ENCODE measurements at regions not wholly inside any gene's neighbourhood (a gene's known extent, or its start where the extent isn't known, plus 50 kb on each side); places are given as distances from the start of the nearest gene placed in this dataset.
"Not testable (repeated sequence)": the region's sequence is repeated elsewhere in the genome, so short reads cannot be mapped to it uniquely, and the experiment has no call there.

DNA sequence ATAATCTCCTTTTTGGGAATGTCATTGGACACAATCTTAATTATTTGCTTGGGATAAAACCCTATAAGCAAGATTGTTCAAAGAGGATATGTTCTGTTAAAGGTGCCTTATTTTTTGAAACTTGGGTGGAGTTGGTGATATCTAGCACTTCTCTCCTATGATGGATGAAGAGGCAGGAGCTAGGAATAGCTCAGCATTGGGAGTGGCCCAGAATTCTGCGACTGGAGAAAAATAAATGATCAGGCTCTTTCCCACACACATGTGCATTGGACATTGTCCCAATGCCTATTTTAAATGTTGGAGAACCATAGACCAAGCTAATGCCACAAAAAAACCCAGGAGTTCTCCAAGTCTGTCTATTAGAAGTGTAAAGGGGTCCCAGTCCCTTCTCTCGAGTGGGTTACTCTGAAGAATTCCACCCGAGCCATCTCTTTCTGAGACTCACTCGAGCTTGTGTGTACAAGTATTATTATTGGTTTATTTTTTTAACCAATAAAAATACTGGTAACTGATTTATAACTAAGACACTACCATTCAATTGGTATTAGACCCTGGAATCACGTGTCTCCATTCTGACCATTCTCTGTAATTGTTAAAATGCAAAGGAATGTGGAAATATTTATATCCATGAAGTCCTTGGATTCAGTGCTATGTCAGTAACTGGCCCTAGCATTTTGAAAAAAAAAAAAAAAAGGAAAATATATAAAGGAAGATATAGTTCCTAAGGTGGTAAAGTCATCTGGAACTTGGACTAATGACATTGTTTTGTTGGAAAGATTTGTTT, 437.5 kb upstream of the TMEM132C start:
- Histone ChIP-seq H3K9me3 (no peaks in the 10 kb centered on the region), H3K4me1 (no peaks in the 10 kb centered on the region), H3K4me3 (no peak overlapping the region), H3K36me3 (no peaks in the 10 kb centered on the region), H3K27me3 (no peaks in the 10 kb centered on the region), H3K27ac (no peak overlapping the region)
- no peak for DNase-seq
- TF ChIP-seq, protein P1, sequence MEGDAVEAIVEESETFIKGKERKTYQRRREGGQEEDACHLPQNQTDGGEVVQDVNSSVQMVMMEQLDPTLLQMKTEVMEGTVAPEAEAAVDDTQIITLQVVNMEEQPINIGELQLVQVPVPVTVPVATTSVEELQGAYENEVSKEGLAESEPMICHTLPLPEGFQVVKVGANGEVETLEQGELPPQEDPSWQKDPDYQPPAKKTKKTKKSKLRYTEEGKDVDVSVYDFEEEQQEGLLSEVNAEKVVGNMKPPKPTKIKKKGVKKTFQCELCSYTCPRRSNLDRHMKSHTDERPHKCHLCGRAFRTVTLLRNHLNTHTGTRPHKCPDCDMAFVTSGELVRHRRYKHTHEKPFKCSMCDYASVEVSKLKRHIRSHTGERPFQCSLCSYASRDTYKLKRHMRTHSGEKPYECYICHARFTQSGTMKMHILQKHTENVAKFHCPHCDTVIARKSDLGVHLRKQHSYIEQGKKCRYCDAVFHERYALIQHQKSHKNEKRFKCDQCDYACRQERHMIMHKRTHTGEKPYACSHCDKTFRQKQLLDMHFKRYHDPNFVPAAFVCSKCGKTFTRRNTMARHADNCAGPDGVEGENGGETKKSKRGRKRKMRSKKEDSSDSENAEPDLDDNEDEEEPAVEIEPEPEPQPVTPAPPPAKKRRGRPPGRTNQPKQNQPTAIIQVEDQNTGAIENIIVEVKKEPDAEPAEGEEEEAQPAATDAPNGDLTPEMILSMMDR (IDR thresholded peaks at IDR 0.05): no peak
- no peak for TF ChIP-seq POLR2A (IDR thresholded peaks at IDR 0.05)

DNA sequence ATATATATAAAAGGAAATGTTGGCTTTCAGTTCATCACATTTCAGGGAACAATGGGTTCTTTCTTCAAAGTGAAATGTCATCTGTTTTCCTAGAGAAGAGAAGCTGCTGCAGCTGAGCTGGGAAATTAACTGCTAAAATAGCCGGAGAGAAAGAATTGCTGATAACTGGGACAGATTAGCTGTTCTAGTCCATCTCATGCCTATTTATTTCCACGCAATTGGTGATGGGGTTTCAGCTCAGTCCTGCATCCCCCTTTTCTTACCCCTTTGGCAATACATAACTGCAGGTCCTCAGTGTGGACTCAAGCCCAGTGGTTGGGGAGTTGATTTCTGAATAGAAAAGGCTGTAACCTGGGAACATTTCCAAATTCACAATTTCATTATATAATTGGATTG, 436.9 kb upstream of the TMEM132C start:
- no peaks in the 10 kb centered on the region for H3K9me3 ChIP-seq
- TF ChIP-seq, protein P1 (IDR thresholded peaks at IDR 0.05): no peak
- no peak for TF ChIP-seq POLR2A (IDR thresholded peaks at IDR 0.05)
- no peaks in the 10 kb centered on the region for H3K27me3 ChIP-seq
- no peaks in the 10 kb centered on the region for H3K4me1 ChIP-seq
- no peak for DNase-seq
- H3K27ac ChIP-seq: no peak overlapping the region
- H3K4me3 ChIP-seq: no peak overlapping the region
- H3K36me3 ChIP-seq: no peaks in the 10 kb centered on the region

DNA sequence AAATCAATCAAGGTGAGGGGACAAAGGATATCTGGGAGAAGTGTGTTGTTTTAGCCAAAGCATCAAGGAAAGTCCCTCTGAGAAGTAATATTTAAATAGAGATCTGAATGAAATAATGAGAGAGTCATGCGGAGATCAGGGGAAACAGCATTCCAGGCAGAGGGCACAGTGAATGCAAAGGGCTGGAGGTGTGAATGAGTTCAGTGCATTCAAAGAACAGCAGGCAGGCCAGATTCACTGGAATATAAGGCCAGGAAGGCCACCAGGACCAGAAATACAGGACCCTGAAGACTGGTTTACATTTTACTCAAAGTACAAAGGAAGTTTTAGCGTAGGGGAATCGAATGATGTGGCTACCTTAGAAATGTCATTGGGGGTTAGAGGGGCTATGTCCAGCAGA, 436.2 kb upstream of the TMEM132C start:
- Histone ChIP-seq H3K27ac (no peak overlapping the region), H3K27me3 (no peaks in the 10 kb centered on the region), H3K4me3 (no peak overlapping the region), H3K36me3 (no peaks in the 10 kb centered on the region), H3K4me1 (no peaks in the 10 kb centered on the region), H3K9me3 (no peaks in the 10 kb centered on the region)
- no peak for DNase-seq
- no peak for TF ChIP-seq POLR2A (IDR thresholded peaks at IDR 0.05)
- TF ChIP-seq, protein P1 (IDR thresholded peaks at IDR 0.05): no peak

DNA sequence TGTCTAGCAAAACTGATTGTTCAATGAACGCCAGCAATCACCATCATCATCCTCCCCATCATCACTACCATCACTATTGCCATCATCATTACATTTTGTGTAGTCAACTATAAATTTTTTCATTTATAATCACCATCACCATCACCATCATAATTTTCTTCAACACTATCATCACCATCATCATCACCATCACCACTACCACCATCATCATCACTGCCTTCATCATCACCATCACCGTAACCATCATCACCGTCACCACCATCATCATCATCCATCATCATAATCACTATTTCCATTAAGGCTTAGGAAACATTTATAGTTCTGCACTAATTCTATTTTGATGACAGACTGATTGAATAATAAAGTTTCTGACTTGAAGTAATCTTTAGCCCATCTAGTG, 434.8 kb upstream of the TMEM132C start:
- H3K4me1 ChIP-seq: no peaks in the 10 kb centered on the region
- no peak overlapping the region for H3K4me3 ChIP-seq
- no peak for DNase-seq
- no peak for TF ChIP-seq POLR2A (IDR thresholded peaks at IDR 0.05)
- TF ChIP-seq, protein P1 (IDR thresholded peaks at IDR 0.05): no peak
- H3K36me3 ChIP-seq: no peaks in the 10 kb centered on the region
- H3K9me3 ChIP-seq: no peaks in the 10 kb centered on the region
- no peak overlapping the region for H3K27ac ChIP-seq
- no peaks in the 10 kb centered on the region for H3K27me3 ChIP-seq

DNA sequence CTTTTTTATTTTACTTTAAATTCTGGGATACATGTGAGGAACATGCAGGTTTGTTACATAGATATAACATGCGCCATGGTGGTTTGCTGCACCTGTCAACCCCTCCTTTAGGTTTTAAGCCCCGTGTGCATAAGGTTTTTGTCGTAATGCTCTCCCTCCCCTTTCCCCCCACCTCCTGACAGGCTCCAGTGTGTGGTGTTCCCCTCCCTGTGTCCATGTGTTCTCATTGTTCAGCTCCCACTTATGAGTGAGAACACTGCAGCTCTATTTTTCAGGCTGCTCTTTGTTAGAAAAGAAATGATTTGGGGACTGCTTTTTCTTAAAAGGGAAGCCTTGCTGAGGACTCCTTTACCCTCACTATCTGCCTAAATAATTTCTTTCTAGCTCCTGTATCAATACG, 430.2 kb upstream of the TMEM132C start:
- H3K4me1 ChIP-seq, DNase-seq, H3K36me3 ChIP-seq, H3K9me3 ChIP-seq, H3K27me3 ChIP-seq, H3K4me3 ChIP-seq, H3K27ac ChIP-seq: not testable (repeated sequence)

DNA sequence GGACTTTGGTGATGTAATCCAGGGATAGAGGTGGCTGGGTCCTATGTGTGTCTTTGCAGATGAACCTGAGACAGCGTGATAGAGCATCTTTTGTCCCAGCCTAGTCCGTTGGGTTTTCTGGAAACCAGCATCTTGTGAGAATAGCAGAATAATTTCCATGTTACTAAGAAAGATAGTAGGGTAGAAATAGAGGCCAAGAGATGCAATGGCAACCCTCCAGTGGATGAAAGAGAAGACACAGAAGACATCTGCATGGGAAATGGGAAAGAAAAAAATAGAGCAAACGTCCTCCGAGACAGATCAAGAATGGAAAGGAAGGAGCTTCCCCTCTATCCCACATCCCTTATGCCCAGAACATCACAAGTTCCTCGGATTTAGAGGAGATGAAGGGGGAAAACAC, 409.3 kb upstream of the TMEM132C start:
- no peak overlapping the region for H3K4me3 ChIP-seq
- no peak overlapping the region for H3K27ac ChIP-seq
- H3K4me1 ChIP-seq: no peaks in the 10 kb centered on the region
- no peaks in the 10 kb centered on the region for H3K36me3 ChIP-seq
- TF ChIP-seq, protein P1 (IDR thresholded peaks at IDR 0.05): no peak
- no peak for TF ChIP-seq POLR2A (IDR thresholded peaks at IDR 0.05)
- no peaks in the 10 kb centered on the region for H3K9me3 ChIP-seq
- H3K27me3 ChIP-seq: no peaks in the 10 kb centered on the region
- DNase-seq: no peak
